ENCODE measurements at regions not wholly inside any gene's neighbourhood (a gene's known extent, or its start where the extent isn't known, plus 50 kb on each side); places are given as distances from the start of the nearest gene placed in this dataset.

GRCh38 chr1:30449428-30450147 lies 273.8 kb downstream of the MATN1 start:
- TF ChIP-seq SMARCA5 (IDR thresholded peaks at IDR 0.05), result no peak
- Histone ChIP-seq H3K36me3 (ENCODE audit: control insufficient read depth in 2 of 2, insufficient read depth in 2 of 2, low read length in 1 of 2) (no peaks in the 10 kb centered on the region), H4K20me1 (ENCODE audit: control insufficient read depth, insufficient read depth) (no peaks in the 10 kb centered on the region), H2AFZ (ENCODE audit: control insufficient read depth, low read depth, low read length) (no peak overlapping the region), H3K27ac (ENCODE audit: control insufficient read depth, insufficient read depth) (no peak overlapping the region), H3K4me3 (no peak overlapping the region), H3K27me3 (replicated peaks in 1 of 2; ENCODE audit: control insufficient read depth in 2 of 2, insufficient read depth in 2 of 2, low read length in 1 of 2) (peaks cover 0 to 2% of the 10 kb centered on the region in 2 experiments; a peak in 1 of 4 replicates), H3K9ac (ENCODE audit: control insufficient read depth, insufficient read depth, low read length) (no peak overlapping the region), H3K4me1 (ENCODE audit: control insufficient read depth, insufficient read depth, low read length) (no peaks in the 10 kb centered on the region), H3K4me2 (ENCODE audit: control insufficient read depth, insufficient read depth) (no peak overlapping the region), H3K79me2 (ENCODE audit: control insufficient read depth, insufficient read depth, low read length) (no peaks in the 10 kb centered on the region), H3K9me3 (replicated peaks; ENCODE audit: control insufficient read depth, insufficient read depth, low read length) (no peaks in the 10 kb centered on the region)
- ATAC-seq, result no peak
- intact Hi-C loops (cut with micrococcal nuclease; ENCODE audit: unreplicated experiment) (no loop called here), in situ Hi-C loops (cut with MboI) (no loop called here)
- CTCF ChIA-PET, result no interaction called here
- 23% methylated on average over 4 of the region's 4 CpGs for WGBS (ENCODE audit: insufficient coverage, insufficient replicate concordance, low lambda C conversion rate, missing lambda C conversion rate)
- FAIRE-seq, result no peak
- SMC1A ChIA-PET (ENCODE audit: uncharacterized antibody, unreplicated experiment), result no interaction called here
- RAD21 ChIA-PET (ENCODE audit: unreplicated experiment), result no interaction called here
- POLR2A ChIA-PET, result no interaction called here
- no TSS peak for BruUV-seq (replicated peaks)
- no peak for DNase-seq (ENCODE audit: low read depth, low spot score)

GRCh38 chr1:30449003-30449402 lies 274.4 kb downstream of the MATN1 start:
- ChIA-PET POLR2A (no interaction called here), SMC1A (ENCODE audit: uncharacterized antibody, unreplicated experiment) (no interaction called here), RAD21 (ENCODE audit: unreplicated experiment) (no interaction called here), CTCF (no interaction called here)
- Histone ChIP-seq H3K4me3 (no peak overlapping the region), H2AFZ (ENCODE audit: control insufficient read depth, low read depth, low read length) (no peak overlapping the region), H3K9me3 (replicated peaks; ENCODE audit: control insufficient read depth, insufficient read depth, low read length) (no peaks in the 10 kb centered on the region), H3K79me2 (ENCODE audit: control insufficient read depth, insufficient read depth, low read length) (no peaks in the 10 kb centered on the region), H4K20me1 (ENCODE audit: control insufficient read depth, insufficient read depth) (no peaks in the 10 kb centered on the region), H3K27ac (ENCODE audit: control insufficient read depth, insufficient read depth) (no peak overlapping the region), H3K4me2 (ENCODE audit: control insufficient read depth, insufficient read depth) (no peak overlapping the region), H3K4me1 (ENCODE audit: control insufficient read depth, insufficient read depth, low read length) (no peaks in the 10 kb centered on the region), H3K36me3 (ENCODE audit: control insufficient read depth in 2 of 2, insufficient read depth in 2 of 2, low read length in 1 of 2) (no peaks in the 10 kb centered on the region), H3K27me3 (replicated peaks in 1 of 2; ENCODE audit: control insufficient read depth in 2 of 2, insufficient read depth in 2 of 2, low read length in 1 of 2) (peaks cover 0 to 2% of the 10 kb centered on the region in 2 experiments; a peak in 1 of 4 replicates), H3K9ac (ENCODE audit: control insufficient read depth, insufficient read depth, low read length) (no peak overlapping the region)
- 3% methylated on average over 5 of the region's 5 CpGs for WGBS (ENCODE audit: insufficient coverage, insufficient replicate concordance, low lambda C conversion rate, missing lambda C conversion rate)
- in situ Hi-C loops (cut with MboI), result no loop called here
- intact Hi-C loops (cut with micrococcal nuclease; ENCODE audit: unreplicated experiment), result no loop called here
- FAIRE-seq (no peak), ATAC-seq (no peak), DNase-seq (ENCODE audit: low read depth, low spot score) (no peak)
- no TSS peak for BruUV-seq (replicated peaks)
- TF ChIP-seq JUND (IDR thresholded peaks at IDR 0.05; ENCODE audit: low read depth, low read length) (no peak), NFXL1 (IDR thresholded peaks at IDR 0.05; ENCODE audit: borderline replicate concordance) (no peak), NFYA (IDR thresholded peaks at IDR 0.05; ENCODE audit: borderline replicate concordance, low read depth, low read length) (no peak), TCF3 (IDR thresholded peaks at IDR 0.05; ENCODE audit: borderline replicate concordance, insufficient read depth, low read depth, low read length) (no peak), ETV6 (conservative IDR thresholded peaks at IDR 0.05 in 1 of 2, IDR thresholded peaks at IDR 0.05 in 1 of 2; ENCODE audit: borderline replicate concordance in 1 of 2, low read depth in 1 of 2) (no peak), GABPA (IDR thresholded peaks at IDR 0.05; ENCODE audit: low read depth) (no peak), TBL1XR1 (IDR thresholded peaks at IDR 0.05; ENCODE audit: low read depth, low read length) (no peak), TCF7 (IDR thresholded peaks at IDR 0.05; ENCODE audit: borderline replicate concordance) (no peak), CEBPB (IDR thresholded peaks at IDR 0.05; ENCODE audit: borderline replicate concordance in 1 of 2, low read depth in 2 of 2, low read length in 2 of 2) (no peak), RELB (IDR thresholded peaks at IDR 0.05; ENCODE audit: low read depth) (no peak), RELA (IDR thresholded peaks at IDR 0.05; ENCODE audit: borderline replicate concordance, partially characterized antibody) (no peak), CHD2 (IDR thresholded peaks at IDR 0.05; ENCODE audit: borderline replicate concordance, low read depth, low read length) (no peak), SUPT20H (IDR thresholded peaks at IDR 0.05; ENCODE audit: borderline replicate concordance, control insufficient read depth, low read depth, low read length) (no peak), SMC3 (IDR thresholded peaks at IDR 0.05; ENCODE audit: borderline replicate concordance, low read length) (no peak), CHD4 (IDR thresholded peaks at IDR 0.05) (no peak), NFYB (IDR thresholded peaks at IDR 0.05; ENCODE audit: insufficient read depth, low read depth, low read length) (no peak), MTA2 (IDR thresholded peaks at IDR 0.05; ENCODE audit: low read depth) (no peak)
